ENCODE measurements at regions not wholly inside any gene's neighbourhood (a gene's known extent, or its start where the extent isn't known, plus 50 kb on each side); places are given as distances from the start of the nearest gene placed in this dataset.
"Not testable (repeated sequence)": the region's sequence is repeated elsewhere in the genome, so short reads cannot be mapped to it uniquely, and the experiment has no call there.

- no peak for DNase-seq (ENCODE audit: low read depth)
Measured at GRCh38 chr20:59460352-59460751, 144.0 kb upstream of the PHACTR3 start.

- no peak for DNase-seq (ENCODE audit: low read depth)
Measured at GRCh38 chr20:59461526-59461925, 142.8 kb upstream of the PHACTR3 start.

GRCh38 chr20:59462249-59462648 lies 142.1 kb upstream of the PHACTR3 start:
- no peak for DNase-seq (ENCODE audit: low read depth)

- no peak for DNase-seq (ENCODE audit: low read depth)
Measured at GRCh38 chr20:59463541-59463940, 140.8 kb upstream of the PHACTR3 start.

GRCh38 chr20:59466107-59466815 lies 138.1 kb upstream of the PHACTR3 start:
- DNase-seq (ENCODE audit: low read depth): no peak

GRCh38 chr20:59468831-59469230 lies 135.5 kb upstream of the PHACTR3 start:
- no peak for DNase-seq (ENCODE audit: low read depth)

- DNase-seq (ENCODE audit: low read depth): no peak
Measured at GRCh38 chr20:59469267-59470252, 134.8 kb upstream of the PHACTR3 start.

GRCh38 chr20:59470521-59470920 lies 133.8 kb upstream of the PHACTR3 start:
- DNase-seq (ENCODE audit: low read depth): no peak

- no peak for DNase-seq (ENCODE audit: low read depth)
Measured at GRCh38 chr20:59471653-59472421, 132.5 kb upstream of the PHACTR3 start.

- no peak for DNase-seq (ENCODE audit: low read depth)
Measured at GRCh38 chr20:59473742-59474141, 130.6 kb upstream of the PHACTR3 start.

GRCh38 chr20:59481067-59481466 lies 123.3 kb upstream of the PHACTR3 start:
- DNase-seq (ENCODE audit: low read depth): no peak

GRCh38 chr20:59481477-59482018 lies 122.8 kb upstream of the PHACTR3 start:
- no peak for DNase-seq (ENCODE audit: low read depth)

- DNase-seq (ENCODE audit: low read depth): no peak
Measured at GRCh38 chr20:59482351-59483187, 121.8 kb upstream of the PHACTR3 start.

GRCh38 chr20:59483481-59483880 lies 120.9 kb upstream of the PHACTR3 start:
- no peak for DNase-seq (ENCODE audit: low read depth)

- DNase-seq (ENCODE audit: low read depth): no peak
Measured at GRCh38 chr20:59484228-59484627, 120.1 kb upstream of the PHACTR3 start.

GRCh38 chr20:59485576-59486454 lies 118.5 kb upstream of the PHACTR3 start:
- DNase-seq (ENCODE audit: low read depth): no peak

- not testable (repeated sequence) for DNase-seq (ENCODE audit: low read depth)
Measured at GRCh38 chr20:59488459-59488858, 115.9 kb upstream of the PHACTR3 start.

- DNase-seq (ENCODE audit: low read depth): not testable (repeated sequence)
Measured at GRCh38 chr20:59490196-59491004, 113.9 kb upstream of the PHACTR3 start.
